HepG2 (cell line): ENCODE measurements at regions not wholly inside any gene's neighbourhood (a gene's known extent, or its start where the extent isn't known, plus 50 kb on each side); places are given as distances from the start of the nearest gene placed in this dataset.

Source experiments
- SOX13 ChIP-seq, 3 experiments: fragments of 450-650 bp in 1 of 3; sonication (generic) in 1 of 3; formaldehyde crosslinking in 1 of 3; IDR thresholded peaks in 2 of 3; conservative IDR thresholded peaks in 1 of 3; 2 replicates each; pipeline versions ENCODE4 v1.5.0 to v1.6.1; 2016 to 2020; ENCODE audit warnings: antibody characterized with exemption in 1 of 3, mild to moderate bottlenecking in 1 of 3, missing compliant biosample characterization in 1 of 3, missing genetic modification reagents in 1 of 3, moderate library complexity in 1 of 3
- ZNF326 ChIP-seq: sonication (generic); formaldehyde crosslinking; IDR thresholded peaks from 2 replicates; pipeline ENCODE4 v1.4.0; 2020; ENCODE audit warnings: missing genetic modification reagents, borderline replicate concordance
- TF ChIP-seq, protein P1 (sequence below): sonication (generic); formaldehyde crosslinking; IDR thresholded peaks from one replicate; pipeline ENCODE4 v1.5.1; 2020; ENCODE audit warnings: mild to moderate bottlenecking, missing genetic modification reagents; ENCODE audit errors: not compliant biosample characterization

DNA sequence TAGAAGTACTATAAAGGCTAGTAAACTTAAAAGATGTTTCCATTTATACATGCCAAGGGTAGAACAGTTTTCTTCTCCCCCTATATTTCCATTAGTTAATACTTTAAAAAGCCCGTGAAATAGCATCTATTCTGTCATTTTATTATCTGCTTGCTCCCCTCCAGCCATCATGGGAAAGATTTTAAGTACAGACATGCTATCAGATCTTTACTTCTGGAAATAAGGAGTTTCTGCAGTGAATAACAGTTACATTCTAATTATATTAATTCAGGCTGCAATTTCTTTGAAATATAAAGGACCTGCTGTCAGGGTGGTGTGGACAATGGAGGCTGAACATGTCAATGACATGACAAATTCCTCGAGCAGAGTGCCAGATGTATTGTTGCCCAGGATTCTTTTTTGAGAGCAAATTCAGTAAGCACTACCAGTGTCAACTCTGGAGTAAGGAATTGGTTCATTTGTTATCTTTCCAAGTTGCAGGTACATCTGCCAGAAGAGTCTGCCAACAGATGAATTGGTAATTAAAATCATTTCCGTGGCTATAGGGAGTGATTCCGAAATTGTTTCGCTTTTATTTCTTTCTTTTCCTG, 151.3 kb downstream of the BTG1 start (continued):
- TF ChIP-seq, protein P1, sequence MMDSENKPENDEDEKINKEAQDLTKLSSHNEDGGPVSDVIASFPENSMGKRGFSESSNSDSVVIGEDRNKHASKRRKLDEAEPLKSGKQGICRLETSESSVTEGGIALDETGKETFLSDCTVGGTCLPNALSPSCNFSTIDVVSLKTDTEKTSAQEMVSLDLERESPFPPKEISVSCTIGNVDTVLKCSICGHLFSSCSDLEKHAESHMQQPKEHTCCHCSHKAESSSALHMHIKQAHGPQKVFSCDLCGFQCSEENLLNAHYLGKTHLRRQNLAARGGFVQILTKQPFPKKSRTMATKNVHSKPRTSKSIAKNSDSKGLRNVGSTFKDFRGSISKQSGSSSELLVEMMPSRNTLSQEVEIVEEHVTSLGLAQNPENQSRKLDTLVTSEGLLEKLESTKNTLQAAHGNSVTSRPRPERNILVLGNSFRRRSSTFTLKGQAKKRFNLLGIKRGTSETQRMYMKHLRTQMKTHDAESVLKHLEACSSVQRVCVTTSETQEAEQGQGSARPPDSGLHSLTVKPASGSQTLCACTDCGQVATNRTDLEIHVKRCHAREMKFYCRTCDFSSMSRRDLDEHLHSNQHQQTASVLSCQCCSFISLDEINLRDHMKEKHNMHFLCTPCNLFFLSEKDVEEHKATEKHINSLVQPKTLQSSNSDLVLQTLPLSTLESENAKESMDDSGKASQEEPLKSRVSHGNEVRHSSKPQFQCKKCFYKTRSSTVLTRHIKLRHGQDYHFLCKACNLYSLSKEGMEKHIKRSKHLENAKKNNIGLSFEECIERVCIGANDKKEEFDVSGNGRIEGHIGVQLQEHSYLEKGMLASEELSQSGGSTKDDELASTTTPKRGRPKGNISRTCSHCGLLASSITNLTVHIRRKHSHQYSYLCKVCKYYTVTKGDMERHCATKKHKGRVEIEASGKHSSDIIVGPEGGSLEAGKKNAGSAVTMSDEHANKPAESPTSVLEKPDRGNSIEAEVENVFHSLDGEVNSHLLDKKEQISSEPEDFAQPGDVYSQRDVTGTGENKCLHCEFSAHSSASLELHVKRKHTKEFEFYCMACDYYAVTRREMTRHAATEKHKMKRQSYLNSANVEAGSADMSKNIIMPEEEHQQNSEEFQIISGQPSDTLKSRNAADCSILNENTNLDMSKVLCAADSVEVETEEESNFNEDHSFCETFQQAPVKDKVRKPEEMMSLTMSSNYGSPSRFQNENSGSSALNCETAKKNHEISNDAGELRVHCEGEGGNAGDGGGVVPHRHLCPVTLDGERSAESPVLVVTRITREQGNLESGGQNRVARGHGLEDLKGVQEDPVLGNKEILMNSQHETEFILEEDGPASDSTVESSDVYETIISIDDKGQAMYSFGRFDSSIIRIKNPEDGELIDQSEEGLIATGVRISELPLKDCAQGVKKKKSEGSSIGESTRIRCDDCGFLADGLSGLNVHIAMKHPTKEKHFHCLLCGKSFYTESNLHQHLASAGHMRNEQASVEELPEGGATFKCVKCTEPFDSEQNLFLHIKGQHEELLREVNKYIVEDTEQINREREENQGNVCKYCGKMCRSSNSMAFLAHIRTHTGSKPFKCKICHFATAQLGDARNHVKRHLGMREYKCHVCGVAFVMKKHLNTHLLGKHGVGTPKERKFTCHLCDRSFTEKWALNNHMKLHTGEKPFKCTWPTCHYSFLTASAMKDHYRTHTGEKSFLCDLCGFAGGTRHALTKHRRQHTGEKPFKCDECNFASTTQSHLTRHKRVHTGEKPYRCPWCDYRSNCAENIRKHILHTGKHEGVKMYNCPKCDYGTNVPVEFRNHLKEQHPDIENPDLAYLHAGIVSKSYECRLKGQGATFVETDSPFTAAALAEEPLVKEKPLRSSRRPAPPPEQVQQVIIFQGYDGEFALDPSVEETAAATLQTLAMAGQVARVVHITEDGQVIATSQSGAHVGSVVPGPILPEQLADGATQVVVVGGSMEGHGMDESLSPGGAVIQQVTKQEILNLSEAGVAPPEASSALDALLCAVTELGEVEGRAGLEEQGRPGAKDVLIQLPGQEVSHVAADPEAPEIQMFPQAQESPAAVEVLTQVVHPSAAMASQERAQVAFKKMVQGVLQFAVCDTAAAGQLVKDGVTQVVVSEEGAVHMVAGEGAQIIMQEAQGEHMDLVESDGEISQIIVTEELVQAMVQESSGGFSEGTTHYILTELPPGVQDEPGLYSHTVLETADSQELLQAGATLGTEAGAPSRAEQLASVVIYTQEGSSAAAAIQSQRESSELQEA (CRISPR knock-in tag): no peak
- TF ChIP-seq ZNF326 (CRISPR knock-in tag) (no peak), SOX13 (IDR thresholded peaks at IDR 0.05) (no peak), SOX13 (CRISPR knock-in tag; conservative IDR thresholded peaks at IDR 0.05 in 1 of 2, IDR thresholded peaks at IDR 0.05 in 1 of 2) (no peak)
